Spleen (tissue), 7 donors: ENCODE measurements at regions not wholly inside any gene's neighbourhood (a gene's known extent, or its start where the extent isn't known, plus 50 kb on each side); places are given as distances from the start of the nearest gene placed in this dataset.

Source experiments
- POLR2A ChIP-seq, 3 donors: fragments of 450-650 bp; IDR thresholded peaks; one replicate each; pipeline ENCODE4 v1.5.1; 2017; ENCODE audit warnings: antibody characterized with exemption in 3 of 3, mild to moderate bottlenecking in 1 of 3
- TF ChIP-seq, protein P1 (sequence below), 11 experiments: fragments of 200-600 bp in 7 of 11; fragments of 450-650 bp in 4 of 11; sonication (generic) in 4 of 11; IDR thresholded peaks in 8 of 11; conservative IDR thresholded peaks in 3 of 11; 1 replicate in 7 of 11; 2 replicates in 4 of 11; pipeline versions ENCODE4 v1.4.0 to v1.8.0; 2016 to 2021; ENCODE audit warnings: antibody characterized with exemption in 11 of 11, inconsistent platforms in 4 of 11, mild to moderate bottlenecking in 1 of 11
- donor health status: DM: no; HTN: no; CAD: no; lungs with moderate emphysema.
- donor health status: DM: no; HTN: no; CAD: no.
- donor health status: DM: no; HTN: no; CAD: no.

- TF ChIP-seq POLR2A (IDR thresholded peaks at IDR 0.05): no peak
- TF ChIP-seq, protein P1, sequence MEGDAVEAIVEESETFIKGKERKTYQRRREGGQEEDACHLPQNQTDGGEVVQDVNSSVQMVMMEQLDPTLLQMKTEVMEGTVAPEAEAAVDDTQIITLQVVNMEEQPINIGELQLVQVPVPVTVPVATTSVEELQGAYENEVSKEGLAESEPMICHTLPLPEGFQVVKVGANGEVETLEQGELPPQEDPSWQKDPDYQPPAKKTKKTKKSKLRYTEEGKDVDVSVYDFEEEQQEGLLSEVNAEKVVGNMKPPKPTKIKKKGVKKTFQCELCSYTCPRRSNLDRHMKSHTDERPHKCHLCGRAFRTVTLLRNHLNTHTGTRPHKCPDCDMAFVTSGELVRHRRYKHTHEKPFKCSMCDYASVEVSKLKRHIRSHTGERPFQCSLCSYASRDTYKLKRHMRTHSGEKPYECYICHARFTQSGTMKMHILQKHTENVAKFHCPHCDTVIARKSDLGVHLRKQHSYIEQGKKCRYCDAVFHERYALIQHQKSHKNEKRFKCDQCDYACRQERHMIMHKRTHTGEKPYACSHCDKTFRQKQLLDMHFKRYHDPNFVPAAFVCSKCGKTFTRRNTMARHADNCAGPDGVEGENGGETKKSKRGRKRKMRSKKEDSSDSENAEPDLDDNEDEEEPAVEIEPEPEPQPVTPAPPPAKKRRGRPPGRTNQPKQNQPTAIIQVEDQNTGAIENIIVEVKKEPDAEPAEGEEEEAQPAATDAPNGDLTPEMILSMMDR (IDR thresholded peaks at IDR 0.05 in 8 of 11, conservative IDR thresholded peaks at IDR 0.05 in 3 of 11): no peak
These were observed 1273.7 kb upstream of the AUTS2 start for GRCh38 chr7:68324621-68325020.
